Type B pancreatic cell (in vitro differentiated cells): ENCODE measurements at regions not wholly inside any gene's neighbourhood (a gene's known extent, or its start where the extent isn't known, plus 50 kb on each side); places are given as distances from the start of the nearest gene placed in this dataset.
"Not testable (repeated sequence)": the region's sequence is repeated elsewhere in the genome, so short reads cannot be mapped to it uniquely, and the experiment has no call there.

Experiments used
- DNase-seq: peaks from one replicate; pipeline ENCODE4 v3.0.0; 2021; ENCODE audit warnings: mixed read lengths; ENCODE audit not compliant: unreplicated experiment; ENCODE audit errors: extremely low spot score
- H3K27ac Mint-ChIP-seq: 2 replicates; pipeline ENCODE4 v1.8.0; 2021; ENCODE audit warnings: mild to moderate bottlenecking, mixed read lengths
- H3K27me3 Mint-ChIP-seq: 2 replicates; pipeline ENCODE4 v1.8.0; 2021; ENCODE audit warnings: mixed read lengths
- H3K36me3 Mint-ChIP-seq: 2 replicates; pipeline ENCODE4 v1.8.0; 2021; ENCODE audit warnings: mixed read lengths
- H3K4me1 Mint-ChIP-seq: one replicate; pipeline ENCODE4 v1.8.0; 2021; ENCODE audit warnings: mixed read lengths; ENCODE audit not compliant: unreplicated experiment
- H3K4me3 Mint-ChIP-seq: 2 replicates; pipeline ENCODE4 v1.8.0; 2021; ENCODE audit warnings: mild to moderate bottlenecking, mixed read lengths
- H3K9me3 Mint-ChIP-seq: 2 replicates; pipeline ENCODE4 v1.8.0; 2021; ENCODE audit warnings: mixed read lengths
- CTCF ChIP-seq: fragments of 200-600 bp; sonication (generic); conservative IDR thresholded peaks from 2 replicates; pipeline ENCODE4 v1.5.0; 2021; ENCODE audit warnings: antibody characterized with exemption, mild to moderate bottlenecking

- Mint-ChIP-seq H3K9me3 (no peaks in the 10 kb centered on the region), H3K36me3 (no peaks in the 10 kb centered on the region), H3K4me3 (no peak overlapping the region), H3K27me3 (no peaks in the 10 kb centered on the region), H3K27ac (no peak overlapping the region), H3K4me1 (no peaks in the 10 kb centered on the region)
- DNase-seq, result no peak
- no peak for TF ChIP-seq CTCF
Measured at GRCh38 chr13:22931576-22931975, 249.2 kb upstream of the SGCG start.

- not testable (repeated sequence) for H3K36me3 Mint-ChIP-seq, H3K27me3 Mint-ChIP-seq, H3K4me3 Mint-ChIP-seq, H3K9me3 Mint-ChIP-seq, DNase-seq, H3K27ac Mint-ChIP-seq, H3K4me1 Mint-ChIP-seq
Measured at GRCh38 chr13:22932632-22933412, 248.0 kb upstream of the SGCG start.

GRCh38 chr13:22933571-22934181, 247.1 kb upstream of the SGCG start:
- H3K27me3 Mint-ChIP-seq, result no peaks in the 10 kb centered on the region
- no peak for DNase-seq
- no peak overlapping the region for H3K27ac Mint-ChIP-seq
- H3K4me1 Mint-ChIP-seq, result no peaks in the 10 kb centered on the region
- H3K9me3 Mint-ChIP-seq, result no peaks in the 10 kb centered on the region
- TF ChIP-seq CTCF, result no peak
- no peak overlapping the region for H3K4me3 Mint-ChIP-seq
- no peaks in the 10 kb centered on the region for H3K36me3 Mint-ChIP-seq

- no peak for TF ChIP-seq CTCF
- H3K4me3 Mint-ChIP-seq, result no peak overlapping the region
- H3K27ac Mint-ChIP-seq, result no peak overlapping the region
- no peak for DNase-seq
- H3K27me3 Mint-ChIP-seq, result no peaks in the 10 kb centered on the region
- H3K9me3 Mint-ChIP-seq, result no peaks in the 10 kb centered on the region
- no peaks in the 10 kb centered on the region for H3K4me1 Mint-ChIP-seq
- H3K36me3 Mint-ChIP-seq, result no peaks in the 10 kb centered on the region
Measured at GRCh38 chr13:22934744-22935523, 245.8 kb upstream of the SGCG start.

- Mint-ChIP-seq H3K27ac (no peak overlapping the region), H3K27me3 (peaks cover 3% of the 10 kb centered on the region), H3K36me3 (no peaks in the 10 kb centered on the region), H3K4me1 (no peaks in the 10 kb centered on the region), H3K9me3 (no peaks in the 10 kb centered on the region), H3K4me3 (no peak overlapping the region)
- no peak for TF ChIP-seq CTCF
- DNase-seq, result no peak
Measured at GRCh38 chr13:22936228-22936627, 244.6 kb upstream of the SGCG start.

GRCh38 chr13:22937241-22937640, 243.5 kb upstream of the SGCG start:
- no peaks in the 10 kb centered on the region for H3K9me3 Mint-ChIP-seq
- no peak overlapping the region for H3K27ac Mint-ChIP-seq
- TF ChIP-seq CTCF, result no peak
- DNase-seq, result no peak
- no peaks in the 10 kb centered on the region for H3K4me1 Mint-ChIP-seq
- no peak overlapping the region for H3K4me3 Mint-ChIP-seq
- H3K27me3 Mint-ChIP-seq, result peaks cover 3% of the 10 kb centered on the region
- no peaks in the 10 kb centered on the region for H3K36me3 Mint-ChIP-seq
